ENCODE measurements at regions not wholly inside any gene's neighbourhood (a gene's known extent, or its start where the extent isn't known, plus 50 kb on each side); places are given as distances from the start of the nearest gene placed in this dataset.
A peak's percentile ranks its signal among the peaks of the same experiment; 100 is the strongest.

DNA sequence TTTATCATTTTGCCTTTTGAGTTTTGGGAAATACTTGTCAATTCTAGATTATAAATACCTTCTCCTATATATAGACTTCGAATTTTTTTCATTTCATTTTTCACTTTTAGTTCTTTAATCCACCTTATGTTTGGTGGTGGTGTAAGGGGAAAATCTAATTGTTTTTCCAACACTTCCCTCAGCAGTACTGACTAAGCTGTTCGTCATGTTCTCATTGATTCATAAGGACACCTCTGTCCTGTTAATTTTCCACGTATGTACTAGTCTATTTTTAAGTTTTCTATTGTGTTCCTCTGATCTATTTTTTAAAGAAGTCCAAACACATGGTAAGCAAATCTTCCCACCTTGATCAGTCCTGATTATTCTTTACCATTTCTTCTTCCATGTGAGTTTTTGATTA is 254.2 kb downstream of the SYK start:
- Histone ChIP-seq H3K9me3 (ENCODE audit: low read depth) (no peaks in the 10 kb centered on the region), H3K27me3 (peaks cover 3% of the 10 kb centered on the region), H3K4me1 (ENCODE audit: low read depth) (no peaks in the 10 kb centered on the region), H3K4me3 (no peak overlapping the region), H3K27ac (no peak overlapping the region), H3K36me3 (no peaks in the 10 kb centered on the region)
- TF ChIP-seq, protein P1, sequence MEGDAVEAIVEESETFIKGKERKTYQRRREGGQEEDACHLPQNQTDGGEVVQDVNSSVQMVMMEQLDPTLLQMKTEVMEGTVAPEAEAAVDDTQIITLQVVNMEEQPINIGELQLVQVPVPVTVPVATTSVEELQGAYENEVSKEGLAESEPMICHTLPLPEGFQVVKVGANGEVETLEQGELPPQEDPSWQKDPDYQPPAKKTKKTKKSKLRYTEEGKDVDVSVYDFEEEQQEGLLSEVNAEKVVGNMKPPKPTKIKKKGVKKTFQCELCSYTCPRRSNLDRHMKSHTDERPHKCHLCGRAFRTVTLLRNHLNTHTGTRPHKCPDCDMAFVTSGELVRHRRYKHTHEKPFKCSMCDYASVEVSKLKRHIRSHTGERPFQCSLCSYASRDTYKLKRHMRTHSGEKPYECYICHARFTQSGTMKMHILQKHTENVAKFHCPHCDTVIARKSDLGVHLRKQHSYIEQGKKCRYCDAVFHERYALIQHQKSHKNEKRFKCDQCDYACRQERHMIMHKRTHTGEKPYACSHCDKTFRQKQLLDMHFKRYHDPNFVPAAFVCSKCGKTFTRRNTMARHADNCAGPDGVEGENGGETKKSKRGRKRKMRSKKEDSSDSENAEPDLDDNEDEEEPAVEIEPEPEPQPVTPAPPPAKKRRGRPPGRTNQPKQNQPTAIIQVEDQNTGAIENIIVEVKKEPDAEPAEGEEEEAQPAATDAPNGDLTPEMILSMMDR (IDR thresholded peaks at IDR 0.05; ENCODE audit: low read depth, low read length) = no peak
- DNase-seq (ENCODE audit: low read depth in 1 of 2, low spot score in 1 of 2) = no peak

DNA sequence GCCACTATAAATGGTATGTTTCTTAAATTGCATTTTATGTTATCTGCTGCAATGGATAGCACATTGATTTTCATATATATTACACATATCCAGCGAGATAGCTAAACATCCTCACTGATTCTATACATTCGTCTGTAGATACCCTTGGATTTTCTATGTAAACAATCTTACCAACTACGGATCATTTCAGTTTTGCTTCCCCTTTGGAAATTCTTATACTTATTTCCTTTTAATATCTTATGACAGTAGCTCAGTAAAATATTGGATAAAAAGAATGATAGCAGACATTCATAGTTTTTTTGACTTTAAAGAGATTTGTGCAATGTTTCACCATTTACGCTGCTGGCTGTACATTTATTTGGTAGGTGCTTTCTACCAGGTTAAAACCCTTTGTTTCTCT is 254.9 kb downstream of the SYK start:
- TF ChIP-seq, protein P1 (IDR thresholded peaks at IDR 0.05; ENCODE audit: low read depth, low read length) = no peak
- no peak overlapping the region for H3K4me3 ChIP-seq
- no peak overlapping the region for H3K27ac ChIP-seq
- no peak for DNase-seq (ENCODE audit: low read depth in 1 of 2, low spot score in 1 of 2)
- H3K9me3 ChIP-seq (ENCODE audit: low read depth) = no peaks in the 10 kb centered on the region
- H3K27me3 ChIP-seq = peaks cover under 1% of the 10 kb centered on the region
- H3K36me3 ChIP-seq = no peaks in the 10 kb centered on the region
- H3K4me1 ChIP-seq (ENCODE audit: low read depth) = no peaks in the 10 kb centered on the region

- no peaks in the 10 kb centered on the region for H3K27me3 ChIP-seq
- H3K4me3 ChIP-seq = no peak overlapping the region
- TF ChIP-seq, protein P1 (IDR thresholded peaks at IDR 0.05; ENCODE audit: low read depth, low read length) = no peak
- H3K4me1 ChIP-seq (ENCODE audit: low read depth) = no peaks in the 10 kb centered on the region
- no peak overlapping the region for H3K27ac ChIP-seq
- no peaks in the 10 kb centered on the region for H3K36me3 ChIP-seq
- H3K9me3 ChIP-seq (ENCODE audit: low read depth) = no peaks in the 10 kb centered on the region
- DNase-seq (ENCODE audit: low read depth in 1 of 2, low spot score in 1 of 2) = no peak
Measured at GRCh38 chr9:91056917-91057316, 255.3 kb downstream of the SYK start.

GRCh38 chr9:91059713-91060112 is 258.1 kb downstream of the SYK start:
- no peaks in the 10 kb centered on the region for H3K36me3 ChIP-seq
- no peaks in the 10 kb centered on the region for H3K4me1 ChIP-seq (ENCODE audit: low read depth)
- no peak for DNase-seq (ENCODE audit: low read depth in 1 of 2, low spot score in 1 of 2)
- no peaks in the 10 kb centered on the region for H3K27me3 ChIP-seq
- no peak overlapping the region for H3K27ac ChIP-seq
- no peaks in the 10 kb centered on the region for H3K9me3 ChIP-seq (ENCODE audit: low read depth)
- H3K4me3 ChIP-seq = no peak overlapping the region
- TF ChIP-seq, protein P1 (IDR thresholded peaks at IDR 0.05; ENCODE audit: low read depth, low read length) = no peak

GRCh38 chr9:91060520-91061343 is 259.1 kb downstream of the SYK start:
- Histone ChIP-seq H3K4me3 (no peak overlapping the region), H3K36me3 (no peaks in the 10 kb centered on the region), H3K4me1 (ENCODE audit: low read depth) (no peaks in the 10 kb centered on the region), H3K27ac (no peak overlapping the region), H3K9me3 (ENCODE audit: low read depth) (no peaks in the 10 kb centered on the region), H3K27me3 (no peaks in the 10 kb centered on the region)
- TF ChIP-seq, protein P1 (IDR thresholded peaks at IDR 0.05; ENCODE audit: low read depth, low read length) = no peak
- peak in 1 of 2 donors; percentile 97 for DNase-seq (ENCODE audit: low read depth in 1 of 2, low spot score in 1 of 2)
